GM18861 (cell line): ENCODE measurements at regions not wholly inside any gene's neighbourhood (a gene's known extent, or its start where the extent isn't known, plus 50 kb on each side); places are given as distances from the start of the nearest gene placed in this dataset.
"Not testable (repeated sequence)": the region's sequence is repeated elsewhere in the genome, so short reads cannot be mapped to it uniquely, and the experiment has no call there.

ENCODE experiments used
- ATAC-seq: cut with Tn5 transposase; IDR thresholded peaks from one replicate; pipeline ENCODE4 v1.9.1; 2021; ENCODE audit not compliant: unreplicated experiment

GRCh38 chr13:79647533-79647932 lies 166.6 kb downstream of the NDFIP2 start:
- no peak for ATAC-seq

- ATAC-seq: no peak
These were observed 165.9 kb downstream of the NDFIP2 start for GRCh38 chr13:79646880-79647279.

DNA sequence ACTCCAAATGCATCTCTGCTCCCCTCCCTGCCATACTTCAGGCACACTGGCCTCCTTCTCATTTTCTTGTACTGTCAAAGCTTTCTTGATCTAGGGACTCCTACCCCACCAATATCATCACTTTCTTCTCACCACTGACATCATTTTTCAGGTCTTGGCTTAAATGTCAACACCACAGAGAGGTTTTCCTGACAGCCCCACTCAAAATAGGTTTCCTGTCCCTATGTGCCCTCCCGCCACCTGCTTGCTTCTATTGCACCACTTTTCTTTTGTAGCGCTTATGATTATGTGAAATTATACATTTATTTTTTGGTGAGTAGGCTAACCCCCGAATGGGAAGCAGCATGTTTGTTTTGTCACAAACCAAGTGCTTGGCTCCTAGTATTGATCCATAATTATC lies 164.6 kb downstream of the NDFIP2 start:
- no peak for ATAC-seq

DNA sequence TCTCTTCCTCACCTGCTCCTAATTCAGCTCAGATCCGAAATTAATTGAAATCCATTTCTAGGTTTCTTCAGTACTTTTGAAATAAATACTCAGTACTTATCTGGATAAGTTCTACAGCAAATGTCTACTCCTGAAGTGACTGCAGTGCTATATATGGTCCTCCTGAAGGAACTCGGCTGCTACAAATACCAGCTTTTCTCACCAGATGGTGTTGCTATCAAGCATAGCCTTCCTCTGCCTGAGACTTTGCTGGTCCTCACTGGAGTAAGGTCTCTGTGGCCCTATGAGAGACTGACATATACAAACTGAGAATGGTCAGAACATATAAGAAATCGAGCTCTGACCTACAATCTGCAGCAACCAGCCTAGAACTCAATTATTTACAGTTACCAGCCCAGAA lies 161.6 kb downstream of the NDFIP2 start:
- ATAC-seq: no peak

- no peak for ATAC-seq
These were observed 156.3 kb downstream of the NDFIP2 start for GRCh38 chr13:79637133-79637763.

DNA sequence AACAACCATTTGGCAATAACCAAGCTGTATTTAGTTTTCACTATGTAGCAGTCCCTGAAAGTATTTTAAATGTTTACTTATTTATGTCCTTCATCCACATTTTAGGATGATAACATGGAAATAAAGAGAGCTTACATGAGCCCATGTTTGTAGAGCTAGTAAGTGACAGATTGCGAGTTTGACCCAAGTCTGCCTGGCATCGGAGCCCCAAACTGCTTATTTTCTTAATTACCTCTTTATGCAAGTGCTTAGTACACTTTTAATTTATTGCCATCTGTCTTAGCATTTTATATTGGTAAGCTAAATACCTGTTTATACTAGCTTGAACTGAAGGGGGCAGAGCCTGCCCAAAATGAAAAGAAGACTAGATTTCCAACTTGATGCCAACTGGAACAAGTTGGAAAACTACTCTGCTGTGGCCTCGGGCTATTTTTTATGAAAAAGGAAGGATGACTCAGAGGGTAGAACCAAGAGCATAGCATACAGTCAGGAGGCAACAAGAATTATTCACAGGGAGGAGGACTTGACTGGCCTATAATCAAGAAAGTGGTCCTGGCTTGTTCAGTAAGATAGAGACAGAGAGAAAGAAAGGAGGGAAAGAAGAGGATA lies 150.2 kb downstream of the NDFIP2 start:
- no peak for ATAC-seq

DNA sequence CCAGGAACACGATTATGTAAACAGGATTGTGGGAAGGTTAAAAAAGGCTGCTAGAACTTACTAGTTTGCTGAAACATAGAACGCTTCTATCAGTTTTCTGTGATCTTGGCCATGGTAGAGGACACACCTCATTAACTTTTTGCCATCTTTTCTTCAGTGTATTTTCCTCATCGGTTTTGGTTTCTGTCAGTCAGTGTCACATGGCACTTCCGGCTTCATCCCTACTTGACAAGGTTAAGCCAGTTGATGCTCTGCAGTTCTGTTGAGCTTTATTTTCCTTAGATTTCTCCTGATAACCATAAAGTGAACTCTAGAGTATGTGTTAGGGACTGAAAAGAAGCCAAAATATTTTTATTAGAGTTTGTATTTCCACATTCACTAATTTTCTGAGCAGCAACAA lies 147.5 kb downstream of the NDFIP2 start:
- ATAC-seq: no peak

GRCh38 chr13:79626924-79627323 lies 146.0 kb downstream of the NDFIP2 start:
- ATAC-seq: no peak

GRCh38 chr13:79625517-79625916 lies 144.6 kb downstream of the NDFIP2 start:
- ATAC-seq: no peak

DNA sequence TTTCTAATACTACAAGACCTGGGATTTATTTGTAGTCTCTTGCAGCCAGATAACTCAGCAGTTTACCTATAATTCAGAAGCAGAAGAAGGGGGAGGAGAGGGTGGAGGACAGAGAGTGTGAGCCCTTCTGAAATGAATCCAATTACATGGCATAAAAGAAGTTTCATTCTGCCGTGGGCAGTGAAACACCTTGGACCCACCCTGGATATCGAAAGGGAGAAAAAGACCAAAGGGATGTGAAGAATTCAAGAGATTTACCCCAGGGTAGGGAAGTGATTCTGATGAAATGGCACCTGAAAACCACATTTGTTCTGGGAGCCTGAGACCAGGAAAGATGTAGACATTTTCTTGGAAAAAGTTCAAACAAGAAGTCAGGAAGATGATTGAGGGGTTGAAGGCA lies 140.9 kb downstream of the NDFIP2 start:
- no peak for ATAC-seq

DNA sequence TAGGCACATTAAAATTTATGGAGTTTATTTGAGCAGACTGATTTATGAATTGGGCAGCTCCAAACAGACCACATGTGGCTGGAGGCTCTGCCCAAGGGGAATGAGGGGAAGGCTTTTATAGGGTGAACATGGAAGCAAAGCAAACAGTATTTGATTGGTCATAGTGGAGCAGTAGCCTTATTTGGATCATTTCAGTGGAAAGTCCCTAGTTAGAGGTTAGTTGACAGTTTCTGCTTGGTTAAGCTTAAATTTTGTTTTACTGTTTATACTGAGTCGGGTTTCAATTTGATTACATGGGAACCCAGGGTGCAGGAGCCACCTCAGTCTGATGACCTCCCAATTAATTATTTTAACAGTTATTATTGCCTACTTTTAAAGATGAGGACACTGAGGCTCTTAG lies 140.5 kb downstream of the NDFIP2 start:
- ATAC-seq: no peak

GRCh38 chr13:79614250-79614918 lies 133.4 kb downstream of the NDFIP2 start:
- no peak for ATAC-seq

DNA sequence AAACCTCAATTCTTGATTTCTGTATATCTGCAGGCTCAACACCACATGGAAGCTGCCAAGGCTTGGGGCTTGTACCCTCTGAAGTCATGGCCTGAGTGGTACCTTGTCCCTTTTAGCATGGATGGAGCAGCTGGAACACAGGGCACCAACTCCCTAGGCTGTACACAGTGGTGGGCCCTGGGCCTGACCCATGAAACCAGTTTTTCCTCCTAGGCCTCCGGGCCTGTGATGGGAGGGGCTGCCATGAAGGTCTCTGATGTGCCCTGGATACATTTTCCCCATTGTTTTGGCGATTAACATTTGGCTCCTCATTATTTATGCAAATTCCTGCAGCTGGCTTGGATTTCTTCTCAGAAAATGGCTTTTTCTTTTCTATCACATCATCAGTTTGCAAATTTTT lies 131.6 kb downstream of the NDFIP2 start:
- ATAC-seq: no peak

DNA sequence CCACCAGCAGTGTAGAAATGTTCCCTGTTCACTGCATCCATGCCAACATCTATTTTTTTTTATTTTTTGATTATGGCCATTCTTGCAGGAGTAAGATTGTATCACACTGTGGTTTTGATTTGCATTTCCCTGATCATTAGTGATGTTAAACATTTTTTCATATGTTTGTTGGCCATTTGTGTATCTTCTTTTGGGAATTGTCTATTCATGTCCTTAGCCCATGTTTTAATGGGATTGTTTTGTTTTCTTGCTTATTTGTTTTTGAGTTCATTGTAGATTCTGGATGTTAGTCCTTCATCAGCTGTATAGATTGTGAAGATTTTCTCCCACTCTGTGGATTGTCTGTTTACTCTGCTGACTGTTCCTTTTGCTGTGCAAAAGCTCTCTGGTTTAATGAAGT lies 126.9 kb downstream of the NDFIP2 start:
- not testable (repeated sequence) for ATAC-seq
